Thyroid gland (tissue), 4 donors: ENCODE measurements at regions not wholly inside any gene's neighbourhood (a gene's known extent, or its start where the extent isn't known, plus 50 kb on each side); places are given as distances from the start of the nearest gene placed in this dataset.

Experiments
- DNase-seq, 2 donors: peaks; one replicate each; pipeline ENCODE4 v3.0.0-alpha.2; 2019
- H3K27ac ChIP-seq, 3 donors: fragments of 200-600 bp; sonication (generic); 1 replicate in 2 of 3; 2 replicates in 1 of 3; pipeline ENCODE4 v1.5.1; 2016 to 2019; ENCODE audit warnings: mild to moderate bottlenecking in 1 of 3, moderate library complexity in 1 of 3
- H3K27me3 ChIP-seq: fragments of 200-600 bp; sonication (generic); one replicate; pipeline ENCODE4 v1.5.1; 2019
- H3K36me3 ChIP-seq, 2 donors: fragments of 200-600 bp; sonication (generic); one replicate each; pipeline ENCODE4 v1.5.1; 2016 to 2019
- H3K4me1 ChIP-seq, 2 donors: fragments of 200-600 bp; sonication (generic); one replicate each; pipeline ENCODE4 v1.5.1; 2017 to 2019
- H3K4me3 ChIP-seq, 3 donors: fragments of 200-600 bp; sonication (generic); replicated peaks in 1 of 3; 1 replicate in 2 of 3; 2 replicates in 1 of 3; pipeline ENCODE4 v1.5.1; 2016; ENCODE audit warnings: mild to moderate bottlenecking in 1 of 3
- H3K9me3 ChIP-seq: fragments of 200-600 bp; sonication (generic); one replicate; pipeline ENCODE4 v1.5.1; 2017
- CTCF ChIP-seq, 6 experiments: fragments of 200-600 bp in 3 of 6; fragments of 450-650 bp in 3 of 6; sonication (generic) in 3 of 6; IDR thresholded peaks; one replicate each; pipeline ENCODE4 v1.5.1; 2016 to 2019; ENCODE audit warnings: antibody characterized with exemption in 6 of 6, mild to moderate bottlenecking in 2 of 6, inconsistent platforms in 1 of 6, moderate library complexity in 1 of 6
- POLR2A ChIP-seq, 2 donors: fragments of 450-650 bp; IDR thresholded peaks; one replicate each; pipeline ENCODE4 v1.6.1; 2017; ENCODE audit warnings: antibody characterized with exemption in 2 of 2, mild to moderate bottlenecking in 2 of 2, moderate library complexity in 1 of 2
- WGBS, 2 donors: methylation state at CpG; one replicate each; pipeline ENCODE4 v1.1.5; 2017; 5-methylcytosine and 5-hydroxymethylcytosine counted together
- intact Hi-C: fragments of 100-400 bp; cut with DNase I; formaldehyde crosslinking; loops from one replicate; pipeline ENCODE4 v1.15.1; 2023

DNA sequence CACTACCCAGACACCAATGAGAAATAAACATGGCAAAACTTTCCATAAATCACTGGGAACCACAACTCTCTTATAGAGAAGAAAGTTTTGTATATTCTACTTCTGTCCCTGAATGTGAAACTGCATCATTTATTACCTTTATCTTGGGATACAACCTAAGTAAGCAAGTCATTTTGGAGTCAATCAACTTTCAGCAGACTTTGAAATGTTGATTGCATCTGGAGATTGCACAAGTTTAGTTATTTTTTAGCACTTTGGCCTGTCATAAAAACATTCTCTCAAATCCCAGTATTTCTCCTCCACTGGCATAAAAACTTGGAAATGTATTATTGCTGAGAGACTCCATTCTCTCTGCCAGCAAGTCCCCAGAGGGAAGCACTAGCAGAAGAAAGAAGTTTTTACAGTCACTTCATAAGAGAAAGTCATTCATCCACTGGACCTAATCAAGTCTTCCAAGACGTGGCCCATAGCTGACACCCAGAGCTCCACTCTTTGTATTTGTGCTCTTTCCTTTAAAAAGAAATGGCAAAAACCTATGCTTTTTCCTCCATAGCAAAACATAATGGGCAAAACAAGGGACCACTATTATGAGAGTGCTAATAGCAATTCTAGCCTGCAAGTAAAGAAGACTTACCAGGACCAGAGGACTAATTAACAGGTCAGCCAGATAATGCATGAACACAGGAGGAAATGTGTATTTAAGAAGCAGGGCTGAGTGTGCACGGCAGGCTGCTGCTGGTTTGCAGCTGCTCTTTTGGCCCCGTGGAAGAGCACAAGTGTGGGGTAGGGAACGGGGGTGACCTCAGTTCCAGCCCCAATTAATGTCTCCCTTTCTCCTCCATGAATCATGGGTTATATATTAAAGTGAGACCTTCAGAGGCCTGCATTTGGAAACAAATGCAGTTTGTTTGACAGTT, 171.5 kb downstream of the INO80D start:
- TF ChIP-seq POLR2A (IDR thresholded peaks at IDR 0.05) = no peak
- no peak for TF ChIP-seq CTCF (IDR thresholded peaks at IDR 0.05)
- DNase-seq = no peak
- Histone ChIP-seq H3K4me1 (no peaks in the 10 kb centered on the region), H3K36me3 (no peaks in the 10 kb centered on the region), H3K4me3 (no peak overlapping the region), H3K9me3 (no peaks in the 10 kb centered on the region), H3K27ac (no peak overlapping the region), H3K27me3 (no peaks in the 10 kb centered on the region)
- WGBS, 2 donors = 35 to 47% methylated on average over 4 of the region's 4 CpGs
- intact Hi-C loops = no loop called here

- Histone ChIP-seq H3K4me1 (no peaks in the 10 kb centered on the region), H3K36me3 (no peaks in the 10 kb centered on the region), H3K27ac (no peak overlapping the region), H3K27me3 (no peaks in the 10 kb centered on the region), H3K4me3 (no peak overlapping the region), H3K9me3 (no peaks in the 10 kb centered on the region)
- no peak for DNase-seq
- TF ChIP-seq POLR2A (IDR thresholded peaks at IDR 0.05) (no peak), CTCF (IDR thresholded peaks at IDR 0.05) (no peak)
- intact Hi-C loops = no loop called here
- 78 to 90% methylated on average over 1 of the region's 1 CpG for WGBS, 2 donors
Observed at GRCh38 chr2:205913668-205914067, 172.3 kb downstream of the INO80D start.

- intact Hi-C loops = no loop called here
- WGBS, 2 donors = 91 to 94% methylated on average over 2 of the region's 2 CpGs
- H3K4me1 ChIP-seq = no peaks in the 10 kb centered on the region
Observed at GRCh38 chr2:205911306-205911705, 174.7 kb downstream of the INO80D start.

DNA sequence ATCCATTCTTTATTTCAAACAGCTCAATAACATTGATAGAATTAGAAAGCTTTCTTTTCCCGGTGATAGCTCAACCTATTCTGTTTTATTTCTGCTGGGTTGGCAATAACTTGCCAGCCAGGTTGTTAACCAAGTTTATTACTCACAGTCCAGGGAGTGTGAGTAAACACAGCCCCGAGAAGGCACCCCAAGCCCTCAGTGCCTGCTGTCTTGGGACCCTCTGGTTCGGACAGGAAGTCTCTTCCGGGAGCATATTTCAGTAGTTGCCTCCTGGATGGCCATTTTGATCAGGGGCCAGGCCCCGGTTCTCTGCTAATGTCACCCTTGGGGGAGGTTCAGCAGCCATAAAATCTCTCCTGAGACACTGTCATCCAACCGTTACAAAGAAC, 176.8 kb downstream of the INO80D start:
- DNase-seq = no peak
- intact Hi-C loops = no loop called here
- H3K36me3 ChIP-seq = no peaks in the 10 kb centered on the region
- 83 to 84% methylated on average over 6 of the region's 6 CpGs for WGBS, 2 donors
- H3K4me1 ChIP-seq = no peaks in the 10 kb centered on the region
- TF ChIP-seq POLR2A (IDR thresholded peaks at IDR 0.05) (no peak), CTCF (IDR thresholded peaks at IDR 0.05) (no peak)
- no peaks in the 10 kb centered on the region for H3K9me3 ChIP-seq
- H3K27ac ChIP-seq = no peak overlapping the region
- no peaks in the 10 kb centered on the region for H3K27me3 ChIP-seq
- H3K4me3 ChIP-seq = no peak overlapping the region

More at GRCh38 chr2:205911306-205911705, 174.7 kb downstream of the INO80D start:
- H3K27ac ChIP-seq = no peak overlapping the region
- no peaks in the 10 kb centered on the region for H3K9me3 ChIP-seq
- no peak overlapping the region for H3K4me3 ChIP-seq
- H3K36me3 ChIP-seq = no peaks in the 10 kb centered on the region
- TF ChIP-seq CTCF (IDR thresholded peaks at IDR 0.05) (no peak), POLR2A (IDR thresholded peaks at IDR 0.05) (no peak)
- DNase-seq = no peak
- no peaks in the 10 kb centered on the region for H3K27me3 ChIP-seq
